Progenitor cell of endocrine pancreas (in vitro differentiated cells): ENCODE measurements at regions not wholly inside any gene's neighbourhood (a gene's known extent, or its start where the extent isn't known, plus 50 kb on each side); places are given as distances from the start of the nearest gene placed in this dataset.

Source experiments
- DNase-seq: peaks from one replicate; pipeline ENCODE4 v3.0.0; 2021; ENCODE audit warnings: low spot score; ENCODE audit not compliant: unreplicated experiment
- H3K27ac Mint-ChIP-seq: 2 replicates; pipeline ENCODE4 v1.8.0; 2021; ENCODE audit warnings: mild to moderate bottlenecking, moderate library complexity, mixed read lengths
- H3K27me3 Mint-ChIP-seq: 2 replicates; pipeline ENCODE4 v1.8.0; 2021; ENCODE audit warnings: mixed read lengths
- H3K36me3 Mint-ChIP-seq: 2 replicates; pipeline ENCODE4 v1.8.0; 2022; ENCODE audit warnings: mixed read lengths; ENCODE audit not compliant: insufficient read depth
- H3K4me1 Mint-ChIP-seq: 2 replicates; pipeline ENCODE4 v1.8.0; 2021; ENCODE audit warnings: low read depth, mixed read lengths
- H3K4me3 Mint-ChIP-seq: 2 replicates; pipeline ENCODE4 v1.8.0; 2021; ENCODE audit warnings: low read depth, mild to moderate bottlenecking, moderate library complexity, mixed read lengths
- H3K9me3 Mint-ChIP-seq: 2 replicates; pipeline ENCODE4 v1.8.0; 2021; ENCODE audit warnings: low read depth, mixed read lengths
- CTCF ChIP-seq: fragments of 200-600 bp; sonication (generic); IDR thresholded peaks from one replicate; pipeline ENCODE4 v1.5.0; 2021; ENCODE audit warnings: antibody characterized with exemption, mild to moderate bottlenecking; ENCODE audit not compliant: unreplicated experiment

DNA sequence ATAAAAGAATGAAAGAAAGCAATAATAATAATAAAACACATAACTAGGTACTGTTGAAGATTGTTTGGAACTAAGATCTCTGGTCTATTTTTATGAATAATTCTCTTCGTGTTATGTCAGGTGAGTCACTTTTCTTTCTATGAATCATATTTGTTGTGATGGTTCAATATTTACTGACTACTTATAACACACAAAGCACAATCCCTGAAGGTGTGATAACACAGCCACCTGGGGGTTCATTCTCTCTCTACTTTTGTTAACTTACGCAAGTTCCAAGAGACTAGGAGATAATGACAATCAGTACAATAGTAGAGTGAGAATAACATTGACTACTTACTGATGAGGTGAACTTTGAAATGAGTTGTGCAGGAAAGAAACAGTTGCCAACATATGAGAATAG is 149.9 kb downstream of the IBTK start:
- Mint-ChIP-seq H3K9me3 (peaks cover 22% of the 10 kb centered on the region), H3K27ac (no peak overlapping the region), H3K27me3 (no peaks in the 10 kb centered on the region), H3K36me3 (no peaks in the 10 kb centered on the region), H3K4me3 (no peak overlapping the region), H3K4me1 (peaks cover 23% of the 10 kb centered on the region)
- no peak for TF ChIP-seq CTCF
- DNase-seq, result no peak

- H3K27ac Mint-ChIP-seq, result no peak overlapping the region
- H3K4me3 Mint-ChIP-seq, result no peak overlapping the region
- TF ChIP-seq CTCF, result no peak
- peaks cover 15% of the 10 kb centered on the region for H3K9me3 Mint-ChIP-seq
- no peaks in the 10 kb centered on the region for H3K27me3 Mint-ChIP-seq
- peaks cover 23% of the 10 kb centered on the region for H3K4me1 Mint-ChIP-seq
- no peaks in the 10 kb centered on the region for H3K36me3 Mint-ChIP-seq
- no peak for DNase-seq
These were observed 152.5 kb downstream of the IBTK start for GRCh38 chr6:82095091-82095490.

- Mint-ChIP-seq H3K27me3 (no peaks in the 10 kb centered on the region), H3K27ac (peak overlapping the region; percentile 61), H3K9me3 (peaks cover 7% of the 10 kb centered on the region), H3K4me3 (no peak overlapping the region), H3K4me1 (peaks cover 24% of the 10 kb centered on the region), H3K36me3 (no peaks in the 10 kb centered on the region)
- no peak for DNase-seq
- no peak for TF ChIP-seq CTCF
These were observed 153.3 kb downstream of the IBTK start for GRCh38 chr6:82094166-82094806.

GRCh38 chr6:82088978-82089771 is 158.4 kb downstream of the IBTK start:
- H3K27ac Mint-ChIP-seq, result no peak overlapping the region
- H3K4me3 Mint-ChIP-seq, result no peak overlapping the region
- no peaks in the 10 kb centered on the region for H3K9me3 Mint-ChIP-seq
- no peaks in the 10 kb centered on the region for H3K27me3 Mint-ChIP-seq
- peaks cover 15% of the 10 kb centered on the region for H3K4me1 Mint-ChIP-seq
- H3K36me3 Mint-ChIP-seq, result no peaks in the 10 kb centered on the region
- no peak for TF ChIP-seq CTCF
- DNase-seq, result no peak

DNA sequence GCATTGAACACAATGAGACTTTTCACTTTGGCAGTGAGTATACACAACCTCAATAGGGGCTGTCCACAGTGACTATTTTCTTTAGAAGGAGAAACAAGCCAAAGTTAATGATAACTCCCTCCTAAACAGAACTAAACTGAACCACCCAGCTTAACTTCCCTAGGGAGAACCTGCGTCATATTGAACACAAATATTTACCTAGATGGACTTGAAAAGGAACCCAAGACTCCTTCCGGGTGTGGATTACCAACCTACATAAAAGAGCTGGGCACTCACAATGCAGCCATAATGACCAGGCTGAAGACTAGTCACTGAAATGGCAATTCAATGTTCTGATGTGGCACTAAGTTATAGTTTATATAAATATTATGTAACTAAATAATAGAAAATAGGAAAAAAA is 160.6 kb downstream of the IBTK start:
- no peaks in the 10 kb centered on the region for H3K36me3 Mint-ChIP-seq
- no peaks in the 10 kb centered on the region for H3K9me3 Mint-ChIP-seq
- no peak overlapping the region for H3K4me3 Mint-ChIP-seq
- no peak for DNase-seq
- H3K27ac Mint-ChIP-seq, result no peak overlapping the region
- H3K27me3 Mint-ChIP-seq, result no peaks in the 10 kb centered on the region
- no peak for TF ChIP-seq CTCF
- peaks cover 13% of the 10 kb centered on the region for H3K4me1 Mint-ChIP-seq
